Left lung (tissue), 4 donors: ENCODE measurements at regions not wholly inside any gene's neighbourhood (a gene's known extent, or its start where the extent isn't known, plus 50 kb on each side); places are given as distances from the start of the nearest gene placed in this dataset.

Source experiments
- ATAC-seq: fragments of 200-7000 bp; cut with Tn5 transposase; one replicate; pipeline ENCODE4 v1.9.1; 2020; ENCODE audit warnings: moderate library complexity
- DNase-seq, 4 donors: peaks; one replicate each; pipeline ENCODE4 v3.0.0-alpha.2; 2013 to 2020
- H3K27ac ChIP-seq, 2 donors: fragments of 200-600 bp; sonication (generic) in 1 of 2; one replicate each; pipeline versions ENCODE4 v1.5.0 to v1.8.0; 2020 to 2021
- H3K27me3 ChIP-seq, 2 donors: fragments of 200-600 bp; sonication (generic) in 1 of 2; one replicate each; pipeline versions ENCODE4 v1.5.0 to v1.8.0; 2020 to 2021
- H3K36me3 ChIP-seq, 2 donors: fragments of 200-600 bp; sonication (generic) in 1 of 2; one replicate each; pipeline versions ENCODE4 v1.5.0 to v1.8.0; 2020 to 2021
- H3K4me1 ChIP-seq, 2 donors: fragments of 200-600 bp; one replicate each; pipeline ENCODE4 v1.8.0; 2021
- H3K4me3 ChIP-seq, 2 donors: fragments of 200-600 bp; sonication (generic) in 1 of 2; one replicate each; pipeline versions ENCODE4 v1.5.0 to v1.8.0; 2020 to 2021; ENCODE audit warnings: mild to moderate bottlenecking in 1 of 2
- H3K9me3 ChIP-seq, 2 donors: fragments of 200-600 bp; sonication (generic) in 1 of 2; one replicate each; pipeline versions ENCODE4 v1.5.0 to v1.8.0; 2020 to 2021
- intact Hi-C, 2 donors: fragments of 100-400 bp; cut with DNase I; formaldehyde crosslinking; loops; one replicate each; pipeline versions ENCODE4 v1.11.2 to v1.14.2; 2022
- TF ChIP-seq, protein P1 (sequence below), 2 donors: fragments of 200-600 bp; sonication (generic) in 1 of 2; IDR thresholded peaks; one replicate each; pipeline versions ENCODE4 v1.5.0 to v1.8.0; 2021; ENCODE audit warnings: antibody characterized with exemption in 2 of 2
- donor health status: DM: no; HTN: yes; CAD: no.
- donor health status: DM: no; HTN: no; CAD: no.

DNA sequence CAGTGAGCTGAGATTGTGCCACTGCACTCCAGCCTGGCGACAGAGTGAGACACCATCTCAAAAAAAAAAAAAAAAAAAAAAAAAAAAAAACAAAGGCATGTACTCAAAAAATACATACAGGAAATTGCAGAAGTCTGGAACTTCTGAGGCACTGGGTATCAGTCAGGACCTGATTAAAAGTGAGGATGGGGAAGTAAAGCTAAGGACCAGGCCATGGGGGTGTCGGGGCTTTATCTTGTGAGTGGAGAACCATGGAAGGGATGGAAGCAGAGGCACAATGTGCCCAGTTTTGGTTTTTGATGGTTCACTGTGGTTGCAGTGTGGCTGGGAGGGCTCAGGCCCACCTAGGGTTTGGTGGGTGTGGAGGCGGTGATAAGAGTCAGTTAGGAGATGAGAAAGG lies 212.7 kb upstream of the PIK3R1 start:
- TF ChIP-seq, protein P1, sequence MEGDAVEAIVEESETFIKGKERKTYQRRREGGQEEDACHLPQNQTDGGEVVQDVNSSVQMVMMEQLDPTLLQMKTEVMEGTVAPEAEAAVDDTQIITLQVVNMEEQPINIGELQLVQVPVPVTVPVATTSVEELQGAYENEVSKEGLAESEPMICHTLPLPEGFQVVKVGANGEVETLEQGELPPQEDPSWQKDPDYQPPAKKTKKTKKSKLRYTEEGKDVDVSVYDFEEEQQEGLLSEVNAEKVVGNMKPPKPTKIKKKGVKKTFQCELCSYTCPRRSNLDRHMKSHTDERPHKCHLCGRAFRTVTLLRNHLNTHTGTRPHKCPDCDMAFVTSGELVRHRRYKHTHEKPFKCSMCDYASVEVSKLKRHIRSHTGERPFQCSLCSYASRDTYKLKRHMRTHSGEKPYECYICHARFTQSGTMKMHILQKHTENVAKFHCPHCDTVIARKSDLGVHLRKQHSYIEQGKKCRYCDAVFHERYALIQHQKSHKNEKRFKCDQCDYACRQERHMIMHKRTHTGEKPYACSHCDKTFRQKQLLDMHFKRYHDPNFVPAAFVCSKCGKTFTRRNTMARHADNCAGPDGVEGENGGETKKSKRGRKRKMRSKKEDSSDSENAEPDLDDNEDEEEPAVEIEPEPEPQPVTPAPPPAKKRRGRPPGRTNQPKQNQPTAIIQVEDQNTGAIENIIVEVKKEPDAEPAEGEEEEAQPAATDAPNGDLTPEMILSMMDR (IDR thresholded peaks at IDR 0.05): no peak
- peaks cover 0 to 23% of the 10 kb centered on the region in 2 donors for H3K4me1 ChIP-seq
- intact Hi-C loops: no loop called here
- DNase-seq (no peak), ATAC-seq (no peak)
- H3K4me3 ChIP-seq: no peak overlapping the region
- no peaks in the 10 kb centered on the region for H3K9me3 ChIP-seq
- peak overlapping the region in 1 of 2 donors; percentile 41 for H3K27ac ChIP-seq
- H3K27me3 ChIP-seq: no peaks in the 10 kb centered on the region
- no peaks in the 10 kb centered on the region for H3K36me3 ChIP-seq

DNA sequence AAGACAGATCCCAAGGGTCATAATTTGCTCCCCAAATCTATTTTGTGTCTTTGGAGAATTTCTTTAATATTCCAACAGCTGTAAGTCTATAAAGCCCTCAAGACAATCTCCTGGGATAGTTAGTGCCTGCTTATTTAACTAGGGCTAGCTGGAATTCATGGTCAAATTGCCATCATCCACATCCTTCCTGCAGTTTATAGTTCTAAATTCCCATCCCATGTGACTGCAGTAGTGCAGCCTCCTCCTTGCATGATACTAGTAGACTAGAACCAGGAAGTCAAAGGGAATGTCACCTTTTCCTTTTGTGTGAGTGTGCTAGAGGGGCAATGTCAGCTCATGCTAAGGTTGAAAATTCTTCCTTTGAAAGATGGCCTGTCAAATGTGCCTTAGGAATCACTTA lies 214.8 kb upstream of the PIK3R1 start:
- ATAC-seq (no peak), DNase-seq (no peak)
- intact Hi-C loops: no loop called here
- H3K4me3 ChIP-seq: no peak overlapping the region
- H3K9me3 ChIP-seq: no peaks in the 10 kb centered on the region
- TF ChIP-seq, protein P1 (IDR thresholded peaks at IDR 0.05): no peak
- H3K27ac ChIP-seq: peak overlapping the region in 1 of 2 donors; percentile 48
- H3K36me3 ChIP-seq: no peaks in the 10 kb centered on the region
- H3K27me3 ChIP-seq: no peaks in the 10 kb centered on the region
- peaks cover 0 to 20% of the 10 kb centered on the region in 2 donors for H3K4me1 ChIP-seq

DNA sequence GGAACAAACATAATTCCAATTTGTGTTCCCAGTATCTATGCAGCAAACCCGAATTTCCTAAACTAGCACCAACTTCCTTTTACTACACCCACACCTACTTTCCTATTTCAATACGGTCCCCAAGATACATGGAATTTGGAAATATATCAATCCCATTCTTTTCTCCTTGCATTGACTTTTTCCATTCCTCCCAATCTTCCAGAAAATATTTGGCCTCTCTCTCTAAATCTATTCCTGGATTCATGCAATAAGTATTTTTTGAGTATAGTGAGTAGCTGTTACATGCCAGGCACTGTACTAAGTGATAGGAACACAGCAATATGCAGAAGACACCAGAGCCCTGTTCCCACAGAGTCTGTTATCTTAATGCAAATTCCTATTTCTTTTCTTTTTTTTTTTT lies 216.2 kb upstream of the PIK3R1 start:
- Histone ChIP-seq H3K4me1 (peaks cover 0 to 20% of the 10 kb centered on the region in 2 donors), H3K9me3 (no peaks in the 10 kb centered on the region), H3K27me3 (no peaks in the 10 kb centered on the region), H3K27ac (peak overlapping the region in 1 of 2 donors; percentile 87), H3K4me3 (no peak overlapping the region), H3K36me3 (no peaks in the 10 kb centered on the region)
- TF ChIP-seq, protein P1 (IDR thresholded peaks at IDR 0.05): no peak
- DNase-seq (no peak), ATAC-seq (no peak)
- intact Hi-C loops: no loop called here

DNA sequence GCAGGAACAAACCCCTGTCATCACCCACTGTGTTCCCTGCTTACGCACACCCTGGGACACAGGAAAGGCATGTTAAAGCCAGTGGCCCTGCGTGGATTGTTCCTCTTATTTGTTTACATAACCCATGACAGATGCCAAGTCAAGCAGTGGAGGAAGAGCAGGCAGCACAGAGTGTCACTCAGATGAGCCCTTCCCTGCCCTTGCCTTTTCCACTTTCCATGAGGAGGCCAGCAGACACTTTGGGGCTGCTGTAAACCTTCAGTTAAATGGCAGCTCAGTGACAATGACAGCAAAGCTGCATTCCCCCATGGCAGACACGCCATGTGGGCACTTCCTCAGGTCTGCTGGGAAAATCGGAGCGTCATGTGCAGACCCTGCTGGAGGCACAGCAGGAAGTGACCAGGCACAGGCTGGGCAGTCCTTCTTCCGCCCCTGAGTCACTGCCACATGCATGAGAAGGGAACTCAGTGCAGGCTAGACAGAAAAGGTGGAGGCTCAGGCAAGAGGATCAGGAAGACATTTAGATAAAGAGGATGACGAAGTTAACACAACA lies 216.8 kb upstream of the PIK3R1 start:
- TF ChIP-seq, protein P1 (IDR thresholded peaks at IDR 0.05): no peak
- ATAC-seq: peak; percentile 90
- Histone ChIP-seq H3K9me3 (no peaks in the 10 kb centered on the region), H3K36me3 (no peaks in the 10 kb centered on the region), H3K27ac (peak overlapping the region; percentile 73 to 87), H3K4me3 (no peak overlapping the region), H3K27me3 (no peaks in the 10 kb centered on the region), H3K4me1 (peaks cover 0 to 20% of the 10 kb centered on the region in 2 donors)
- intact Hi-C loops: no loop called here
- peak in 3 of 4 donors; percentile 24 to 86 (median 80) for DNase-seq

DNA sequence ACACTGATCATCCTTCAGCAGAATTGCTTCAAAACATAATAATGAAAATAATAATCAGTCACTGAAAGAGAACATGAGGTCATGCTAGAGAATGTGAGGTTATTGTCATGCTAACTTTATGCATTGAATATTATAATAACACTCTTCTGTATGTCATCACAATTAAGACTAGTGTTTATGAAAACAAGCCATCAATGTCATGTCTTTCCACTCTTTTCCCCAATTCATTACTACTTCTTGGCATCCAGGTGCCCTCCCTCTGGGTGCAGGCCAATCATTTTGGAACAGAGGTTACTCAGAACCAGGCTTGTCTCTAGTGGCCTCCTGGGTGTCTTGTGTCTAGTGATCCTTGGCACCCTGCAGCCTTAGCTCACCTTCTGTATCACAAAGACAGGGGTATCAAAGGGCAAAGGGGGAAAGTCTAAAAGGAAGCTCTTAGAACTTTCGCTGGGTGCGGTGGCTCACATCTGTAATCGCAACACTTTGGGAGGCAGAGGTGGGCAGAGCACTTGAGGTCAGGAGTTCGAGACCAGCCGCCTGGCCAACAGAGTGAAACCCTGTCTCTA lies 217.6 kb upstream of the PIK3R1 start:
- Histone ChIP-seq H3K4me3 (no peak overlapping the region), H3K4me1 (peaks cover 0 to 20% of the 10 kb centered on the region in 2 donors), H3K27me3 (no peaks in the 10 kb centered on the region), H3K36me3 (no peaks in the 10 kb centered on the region), H3K27ac (peak overlapping the region in 1 of 2 donors; percentile 87), H3K9me3 (no peaks in the 10 kb centered on the region)
- DNase-seq: no peak
- no peak for ATAC-seq
- TF ChIP-seq, protein P1 (IDR thresholded peaks at IDR 0.05): no peak
- intact Hi-C loops: no loop called here
